Activated CD4-positive, alpha-beta T cell treated with anti-CD3 and anti-CD28 coated beads, Interleukin-2, Interleukin-6, amounts not matched to agents 100 ng/mL and 50 ng/mL, durations not matched to agents 16 hours and 8 hours (primary cell): ENCODE measurements at regions not wholly inside any gene's neighbourhood (a gene's known extent, or its start where the extent isn't known, plus 50 kb on each side); places are given as distances from the start of the nearest gene placed in this dataset.
"Not testable (repeated sequence)": the region's sequence is repeated elsewhere in the genome, so short reads cannot be mapped to it uniquely, and the experiment has no call there.

Experiments used
- DNase-seq: peaks from one replicate; pipeline ENCODE4 v3.0.0-alpha.2; 2020

DNA sequence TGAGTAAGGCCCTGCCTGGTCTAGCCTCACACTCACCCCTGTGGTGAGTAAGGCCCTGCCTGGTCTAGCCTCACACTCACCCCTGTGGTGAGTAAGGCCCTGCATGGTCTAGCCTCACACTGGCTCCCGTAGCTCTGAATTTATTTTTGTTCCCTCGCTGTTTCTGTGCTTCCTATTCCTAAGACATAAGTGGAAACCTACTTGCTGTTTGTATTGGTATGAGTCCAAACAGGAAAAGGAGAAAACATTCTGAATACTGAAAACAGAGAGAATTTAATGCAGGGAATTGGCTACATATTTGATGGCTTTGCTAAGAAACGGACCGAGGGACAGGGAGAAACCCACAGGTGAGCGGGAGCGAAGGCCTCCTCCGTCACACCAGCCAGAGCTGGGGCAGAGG is 267.8 kb downstream of the FOXL1 start:
- DNase-seq = no peak

DNA sequence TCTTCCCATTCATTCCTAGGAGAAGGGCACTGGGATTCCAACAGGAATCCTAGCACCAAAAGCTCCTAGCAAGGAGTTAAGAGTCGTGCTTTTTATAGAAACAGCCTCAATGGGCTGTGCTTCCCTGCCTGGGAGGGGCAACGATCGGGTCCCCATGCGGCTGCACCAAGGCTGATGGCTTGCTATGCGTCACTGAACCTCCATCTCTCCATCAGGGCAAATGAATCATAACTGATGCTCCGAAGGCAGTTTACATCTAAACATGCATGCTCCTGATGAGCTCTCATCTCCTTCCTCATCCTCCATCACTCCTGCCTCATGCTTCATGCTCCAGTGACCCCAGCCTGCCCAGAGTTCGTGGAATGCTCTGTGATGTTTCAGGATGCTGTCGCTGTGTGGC is 270.5 kb downstream of the FOXL1 start:
- DNase-seq = no peak

DNA sequence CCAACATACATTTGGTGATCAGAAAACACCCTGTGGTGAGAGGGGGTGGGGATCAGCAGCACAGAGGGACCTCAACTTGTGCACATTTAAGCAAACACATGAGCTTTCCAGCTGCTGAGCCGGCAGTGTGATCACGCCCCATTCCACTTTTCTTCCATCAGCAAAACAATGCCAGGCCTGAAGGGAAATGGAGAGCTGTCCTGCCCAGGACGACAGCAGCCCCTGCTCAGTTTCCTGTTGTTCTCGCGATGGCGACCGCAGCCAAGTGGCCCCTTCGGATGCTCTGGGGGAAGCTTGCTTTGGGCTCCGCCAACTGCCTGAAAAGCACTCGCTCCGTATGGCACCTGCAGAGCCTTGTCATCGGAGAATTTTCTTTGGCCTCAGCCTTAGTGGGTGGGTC is 272.3 kb downstream of the FOXL1 start:
- no peak for DNase-seq

DNA sequence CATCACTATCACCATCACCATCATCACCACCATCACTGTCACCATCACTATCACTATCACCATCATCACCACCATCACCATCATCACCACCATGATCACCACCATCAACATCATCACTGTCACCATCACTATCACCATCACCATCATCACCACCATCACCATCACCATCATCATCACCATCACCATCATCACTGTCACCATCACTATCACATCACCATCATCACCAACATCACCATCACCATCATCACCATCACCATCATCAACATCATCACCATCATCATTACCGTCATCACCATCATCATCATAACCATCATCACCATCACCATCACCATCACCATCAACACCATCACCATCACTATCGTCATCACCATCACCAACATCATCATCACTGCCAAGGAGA is 273.8 kb downstream of the FOXL1 start:
- DNase-seq = no peak

DNA sequence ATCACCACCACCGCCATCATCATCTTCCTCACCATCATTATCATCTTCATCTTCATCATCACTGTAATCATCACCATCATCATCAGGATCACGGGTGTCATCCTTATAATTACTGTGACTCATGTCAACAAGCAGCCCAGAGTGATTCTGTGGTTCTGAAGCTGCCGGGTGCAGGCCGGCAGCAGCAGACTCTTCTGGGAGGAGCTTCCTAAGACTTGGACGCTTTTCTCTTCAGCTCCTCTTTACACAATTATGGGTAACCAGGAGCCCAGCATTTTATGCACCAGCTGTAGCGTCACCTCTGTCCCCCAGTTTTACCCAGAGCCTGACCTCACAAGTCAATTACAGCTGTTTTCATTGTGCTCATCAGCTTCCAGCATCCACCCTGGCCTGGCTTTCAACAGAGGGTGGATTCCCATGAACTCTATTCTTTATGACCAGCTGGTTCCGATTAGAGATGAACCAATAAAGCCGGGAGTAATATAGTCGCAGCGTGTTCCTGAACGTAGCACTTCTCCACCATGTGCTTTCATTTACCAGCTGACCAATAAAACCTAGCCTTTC is 275.8 kb downstream of the FOXL1 start:
- DNase-seq = no peak

DNA sequence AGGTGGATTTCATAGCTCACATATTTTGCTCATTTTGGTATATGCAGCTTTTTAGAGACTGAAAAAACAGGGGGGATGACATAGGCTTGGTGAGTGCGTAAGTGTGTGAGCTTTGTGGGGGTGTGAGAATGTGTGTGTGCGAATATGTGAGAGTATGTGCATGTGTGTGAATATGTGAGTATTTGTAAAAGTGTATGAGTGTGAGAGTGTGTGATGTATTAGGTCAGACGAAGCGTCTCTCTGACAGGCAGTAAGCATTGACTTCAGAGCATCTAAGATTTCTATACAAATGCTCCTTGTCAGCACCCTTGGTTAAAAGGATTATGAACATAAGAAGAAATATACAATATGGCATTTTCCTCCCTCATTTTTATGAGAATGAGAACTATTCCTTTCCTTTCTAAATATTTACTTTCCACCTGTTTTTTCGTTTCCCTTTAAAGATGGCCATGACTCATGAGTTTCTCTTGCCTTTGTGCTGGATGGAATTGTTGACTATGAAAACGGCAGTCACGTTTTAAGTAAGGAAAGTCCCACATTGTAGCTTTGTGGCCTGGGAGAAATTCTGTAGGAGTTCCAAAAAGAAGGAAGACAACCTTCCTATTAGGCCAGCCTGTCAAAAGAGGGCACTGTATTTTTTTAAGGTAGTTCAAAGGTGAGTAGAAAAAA is 276.4 kb downstream of the FOXL1 start:
- no peak for DNase-seq

DNA sequence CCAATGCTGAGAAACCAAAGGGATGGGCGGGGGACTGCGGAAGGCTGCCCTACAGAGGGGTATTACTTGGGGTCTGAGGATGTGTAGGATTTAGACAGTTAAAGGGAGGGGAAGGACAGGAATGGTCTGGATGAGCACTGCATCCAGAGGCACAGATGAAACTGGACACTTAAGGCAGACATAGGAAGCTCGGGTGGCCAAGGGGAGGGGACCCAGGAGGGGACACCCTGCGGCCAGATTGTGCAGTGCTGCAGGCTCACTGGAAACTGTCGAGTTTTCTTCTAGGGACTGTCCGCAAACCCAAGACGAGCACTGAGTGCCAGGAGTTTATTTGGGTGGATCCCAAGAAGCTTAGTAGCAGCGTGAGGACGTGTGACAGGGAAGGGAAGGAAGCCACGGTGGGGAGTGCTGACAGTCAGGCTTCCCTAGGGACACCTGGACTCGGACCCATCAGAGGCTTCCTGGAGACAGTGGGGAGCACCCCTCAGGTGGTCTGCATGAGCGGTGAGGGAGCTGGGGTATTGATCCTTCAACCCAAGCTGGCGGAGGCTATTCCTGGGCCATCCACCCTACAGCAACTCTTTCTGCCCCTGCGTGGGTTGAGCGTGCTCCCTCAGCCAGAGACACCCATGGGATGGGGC is 278.7 kb downstream of the FOXL1 start:
- no peak for DNase-seq

DNA sequence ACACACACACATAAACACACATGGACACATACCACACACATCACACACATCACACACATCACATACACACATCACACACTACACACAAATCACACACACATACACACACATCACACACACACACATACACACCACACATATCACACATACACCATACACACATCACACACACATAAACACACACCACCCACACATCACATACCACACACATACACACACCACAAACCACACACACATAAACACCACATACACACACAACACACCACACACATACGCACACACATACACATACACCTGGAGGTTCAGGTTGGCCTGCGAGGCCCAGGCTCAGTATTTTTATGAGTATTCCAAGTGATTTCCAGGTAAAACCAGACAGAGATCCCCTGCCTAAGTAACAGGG is 279.5 kb downstream of the FOXL1 start:
- no peak for DNase-seq

DNA sequence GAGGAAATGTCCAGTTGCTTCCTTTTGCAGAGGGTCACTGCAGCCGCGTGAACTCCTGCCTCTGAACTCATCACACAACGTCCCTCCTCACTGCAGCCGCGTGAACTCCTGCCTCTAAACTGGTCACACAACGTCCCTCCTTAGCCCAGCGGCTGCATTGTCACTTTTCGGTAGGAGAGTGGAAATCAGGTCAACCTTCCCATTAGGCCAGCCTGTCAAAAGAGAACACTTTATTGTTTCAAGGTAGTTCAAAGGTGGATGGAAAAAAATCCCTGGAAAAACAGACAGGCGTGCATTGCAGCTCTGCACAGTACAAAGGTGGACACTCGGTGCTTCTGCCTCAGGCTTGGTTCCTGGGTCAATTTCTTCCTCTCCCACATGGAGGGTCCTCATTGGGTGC is 280.2 kb downstream of the FOXL1 start:
- DNase-seq = no peak

DNA sequence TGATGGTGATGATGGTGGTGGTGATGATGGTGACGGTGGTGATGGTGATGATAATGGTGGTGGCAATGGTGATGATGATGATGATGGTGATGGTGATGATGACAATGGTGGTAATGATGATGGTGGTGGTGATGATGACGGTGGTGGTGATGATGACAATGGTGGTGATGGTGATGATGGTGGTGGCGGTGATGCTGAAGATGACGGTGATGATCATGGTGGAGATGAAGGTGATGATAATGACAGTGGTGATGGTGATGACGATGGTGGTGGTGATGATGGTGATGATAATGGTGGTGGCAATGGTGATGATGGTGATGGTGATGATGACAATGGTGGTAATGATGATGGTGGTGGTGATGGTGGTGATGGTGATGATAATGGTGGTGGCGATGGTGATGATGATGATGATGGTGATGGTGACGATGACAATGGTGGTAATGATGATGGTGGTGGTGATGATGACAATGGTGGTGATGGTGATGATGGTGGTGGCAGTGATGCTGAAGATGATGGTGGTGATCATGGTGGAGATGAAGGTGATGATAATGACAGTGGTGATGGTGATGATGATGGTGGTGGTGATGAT is 283.0 kb downstream of the FOXL1 start:
- DNase-seq = not testable (repeated sequence)

DNA sequence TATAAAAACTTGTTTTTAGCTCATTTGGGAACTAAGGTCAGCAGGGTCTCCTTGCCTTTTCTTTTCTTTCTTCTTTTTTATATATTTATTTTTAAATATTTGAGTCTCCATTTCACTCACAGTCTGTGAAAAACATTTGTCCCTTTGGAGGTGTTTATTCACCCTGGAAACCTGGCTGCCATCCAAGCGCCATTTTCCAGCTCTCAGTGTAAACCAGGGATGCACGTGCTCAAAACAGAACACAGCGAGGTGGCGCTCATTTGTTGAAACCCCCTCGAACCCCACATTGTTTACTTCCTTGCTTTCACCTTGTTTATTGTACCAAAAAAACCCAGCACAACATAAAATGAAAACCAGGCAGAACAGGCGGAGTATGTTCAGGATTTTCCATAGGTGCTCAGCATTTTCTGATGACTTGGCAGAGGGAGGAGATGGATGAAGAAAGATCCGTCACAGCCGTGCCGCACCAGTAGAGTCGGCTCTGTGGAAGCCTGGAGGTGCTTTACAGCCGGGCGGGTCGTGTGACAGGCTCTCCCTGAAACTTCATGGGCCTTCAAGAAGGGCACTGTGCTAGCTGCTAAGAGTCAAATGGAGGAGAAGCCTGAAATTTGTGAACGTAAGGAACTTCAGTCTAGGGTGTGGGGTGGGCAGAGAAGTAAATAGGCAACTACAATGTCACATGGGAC is 284.4 kb downstream of the FOXL1 start:
- no peak for DNase-seq

DNA sequence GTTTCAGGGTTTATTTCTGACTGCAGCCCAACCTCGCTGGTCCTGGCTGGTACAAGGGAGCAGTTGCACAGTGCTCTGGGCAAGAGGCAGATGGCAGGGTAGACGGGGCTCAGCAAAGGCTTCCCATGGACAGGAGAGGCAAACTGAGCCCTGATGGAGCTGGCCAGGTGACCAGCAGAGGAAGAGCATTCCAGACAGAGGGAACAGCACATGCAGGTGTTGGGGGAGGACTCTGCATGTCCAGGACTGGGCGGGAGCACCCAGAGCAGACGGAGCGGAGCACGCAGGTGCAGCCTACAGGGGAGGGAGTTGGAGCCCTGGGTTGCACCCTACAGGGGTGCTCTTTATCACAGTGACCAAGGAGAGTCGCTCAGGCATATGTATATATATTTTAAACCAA is 285.3 kb downstream of the FOXL1 start:
- no peak for DNase-seq

DNA sequence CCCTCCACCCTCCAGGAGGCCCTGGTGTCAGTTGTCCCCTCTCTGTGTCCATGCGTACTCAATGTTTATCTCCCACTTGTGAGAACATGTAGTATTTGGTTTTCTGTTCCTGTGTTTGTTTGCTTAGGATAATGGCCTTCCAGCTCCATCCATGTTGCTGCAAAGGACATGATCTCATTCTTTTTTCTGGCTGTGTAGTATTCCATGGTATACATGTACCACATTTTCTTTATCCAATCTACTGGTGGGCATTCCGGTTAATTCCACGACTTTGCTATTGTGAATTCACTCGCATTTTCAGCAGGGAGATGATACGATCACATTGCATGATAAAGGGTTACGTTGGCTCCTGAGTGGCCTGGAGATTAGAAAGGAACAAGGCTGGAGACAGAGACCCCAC is 286.2 kb downstream of the FOXL1 start:
- no peak for DNase-seq

DNA sequence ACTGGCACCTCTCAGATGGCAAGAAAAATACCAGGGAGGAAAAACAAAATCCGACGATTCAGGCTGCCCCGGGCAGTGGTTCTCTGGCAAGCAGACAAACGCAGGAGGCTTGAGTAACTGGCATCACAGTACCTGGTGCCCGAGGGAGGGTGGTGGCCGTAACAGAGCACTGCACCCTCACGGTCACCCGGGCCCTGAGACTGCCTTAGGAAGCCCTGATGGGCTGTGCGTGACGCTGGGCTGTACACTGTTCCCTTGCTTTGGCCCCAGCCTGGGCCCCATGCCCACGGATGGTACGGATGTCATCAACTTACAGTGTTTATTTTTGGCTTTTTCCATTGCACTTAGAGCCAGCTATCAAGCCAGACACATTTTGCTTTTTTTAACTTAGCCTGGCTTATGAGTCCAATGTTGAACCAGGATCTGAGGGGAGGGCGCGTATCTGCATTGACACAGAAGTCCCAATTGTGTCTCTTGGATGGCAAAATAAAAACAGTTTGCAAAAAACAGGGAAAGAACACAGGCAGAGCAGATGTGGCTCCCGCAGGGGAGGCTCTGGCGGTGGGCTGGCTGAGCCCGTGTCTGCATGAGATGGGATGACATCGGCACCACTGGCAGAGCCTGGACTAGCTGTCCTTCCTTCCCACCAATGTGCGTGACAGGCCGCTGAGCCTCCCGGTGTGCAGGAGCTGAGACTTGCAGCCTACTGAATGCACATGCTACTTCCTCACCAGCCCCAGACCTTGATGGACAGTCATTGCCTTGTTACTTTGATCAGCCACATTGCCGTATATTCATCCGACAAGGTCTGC is 287.7 kb downstream of the FOXL1 start:
- DNase-seq = no peak

DNA sequence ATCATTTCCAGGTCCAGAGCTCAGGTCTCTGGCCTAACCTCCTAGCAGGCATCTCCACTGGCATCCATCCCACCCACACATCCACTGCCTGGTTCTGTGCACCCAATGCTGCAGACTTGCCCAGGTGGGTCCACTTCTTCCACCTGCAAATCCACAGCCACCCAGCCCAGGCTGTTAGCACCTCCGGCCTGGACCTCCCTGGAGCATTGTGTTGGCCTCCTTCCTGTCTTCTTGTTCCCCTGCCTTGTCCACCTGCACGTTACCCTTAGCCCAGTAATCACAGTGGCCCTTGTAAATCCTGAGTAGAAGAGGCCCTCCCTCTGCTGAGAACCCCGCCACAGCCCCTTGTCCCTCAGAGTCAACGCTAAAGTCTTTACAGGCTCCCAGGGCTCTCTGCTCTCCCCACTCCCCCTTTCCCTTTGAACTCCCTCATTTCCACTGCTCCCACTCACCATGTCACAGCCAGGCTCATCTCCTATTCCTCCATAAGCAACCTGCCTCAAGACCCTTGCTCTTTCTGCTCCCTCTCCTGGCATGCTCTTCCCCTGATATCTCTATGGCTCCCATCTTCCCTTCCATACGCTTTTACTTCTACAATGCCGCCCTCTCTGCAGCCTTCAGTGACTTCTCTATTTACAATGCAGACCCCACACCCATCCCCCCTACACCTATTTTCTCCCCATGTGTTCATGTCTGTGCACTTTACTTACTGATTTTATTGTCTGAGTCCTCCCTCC is 288.8 kb downstream of the FOXL1 start:
- DNase-seq = no peak

DNA sequence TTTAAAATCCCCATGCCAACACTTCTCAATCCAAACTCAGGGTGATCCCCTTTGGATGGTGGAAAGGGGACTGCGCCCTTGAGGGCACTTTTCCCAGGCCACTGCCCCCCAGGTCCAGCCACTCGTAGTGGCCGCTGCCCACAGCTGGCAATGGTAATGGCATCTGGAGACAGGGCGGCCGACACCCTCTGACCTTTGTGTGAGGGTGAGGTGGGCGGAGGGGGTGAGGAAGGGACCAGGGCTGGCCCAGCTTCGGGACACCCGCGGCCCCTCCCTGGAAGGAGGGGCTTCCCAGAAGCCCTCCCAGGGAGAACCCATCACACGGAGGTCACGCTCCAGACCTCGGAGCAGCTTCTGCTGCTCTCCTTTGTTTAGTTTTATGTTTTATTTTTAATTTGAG is 289.7 kb downstream of the FOXL1 start:
- DNase-seq = no peak

DNA sequence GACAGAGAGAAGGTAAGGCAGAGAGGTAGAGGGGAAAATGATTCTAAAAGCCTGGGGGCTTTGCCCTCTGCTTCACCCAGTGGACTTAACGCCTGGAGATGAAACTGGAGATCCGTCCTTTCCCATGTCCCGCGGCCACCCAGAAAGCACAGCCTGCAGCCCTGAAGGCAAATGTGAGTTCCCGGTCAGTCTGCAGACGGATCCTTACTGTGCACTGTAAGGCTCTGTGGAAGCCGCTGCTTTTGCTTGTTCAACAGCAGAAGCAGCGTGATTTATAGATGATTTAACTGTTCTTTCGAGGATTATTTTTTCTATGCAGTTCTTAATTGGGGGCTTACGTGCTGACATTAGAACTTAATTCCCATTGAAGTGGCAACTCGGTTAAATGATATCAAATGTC is 290.4 kb downstream of the FOXL1 start:
- DNase-seq = no peak

DNA sequence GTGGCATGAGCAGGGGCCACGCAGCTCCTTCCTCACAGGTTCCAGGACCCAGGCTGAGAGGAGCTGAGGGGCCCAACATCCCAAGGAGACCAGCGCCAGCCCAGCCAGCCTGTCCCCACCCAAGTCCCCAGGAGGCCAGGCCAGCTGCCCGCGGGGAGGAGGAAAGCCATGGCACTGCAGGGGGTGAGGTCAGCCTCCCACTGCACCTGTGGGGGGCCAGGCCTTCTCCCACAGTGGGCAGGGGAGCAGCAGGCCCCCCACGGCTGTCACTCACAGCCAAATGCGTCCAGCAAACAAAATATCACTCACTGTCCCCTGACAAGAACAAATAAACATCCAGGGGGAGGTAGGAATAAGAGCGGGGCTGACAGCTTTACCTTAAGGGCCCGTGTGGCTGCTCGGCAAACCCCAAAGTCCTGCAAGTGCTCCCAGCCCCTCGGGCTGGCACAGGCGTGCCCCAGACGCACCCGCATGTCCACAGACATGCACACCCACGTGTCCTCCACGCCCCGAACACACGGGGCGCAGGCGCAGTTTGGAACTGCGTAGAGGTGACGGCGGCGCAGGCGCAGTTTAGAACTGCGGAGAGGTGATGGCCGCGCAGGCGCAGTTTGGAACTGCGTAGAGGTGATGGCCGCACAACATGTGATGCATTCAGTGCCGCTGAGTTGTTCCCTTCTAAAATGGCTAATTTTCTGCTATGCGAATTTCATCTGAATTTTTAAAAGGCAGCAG is 291.1 kb downstream of the FOXL1 start:
- DNase-seq = no peak

DNA sequence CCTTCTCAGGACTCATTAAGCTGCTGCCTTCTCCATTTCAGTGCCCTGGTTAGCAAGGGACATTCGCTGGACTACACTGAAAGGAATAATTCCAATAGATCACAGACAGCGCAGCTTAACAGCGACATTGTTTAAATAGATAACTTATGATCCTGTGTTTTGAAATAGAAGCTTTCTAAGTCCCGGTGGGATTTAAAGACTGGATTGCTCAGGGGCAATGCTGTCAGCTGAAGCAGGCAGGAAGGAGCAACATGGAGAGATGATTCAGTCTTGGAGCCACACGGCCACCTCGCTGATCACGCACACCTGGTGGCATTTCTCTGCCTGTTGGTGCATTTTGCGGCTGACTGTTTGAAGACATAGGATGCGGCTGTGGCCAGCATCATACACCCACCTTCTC is 292.0 kb downstream of the FOXL1 start:
- DNase-seq = no peak

DNA sequence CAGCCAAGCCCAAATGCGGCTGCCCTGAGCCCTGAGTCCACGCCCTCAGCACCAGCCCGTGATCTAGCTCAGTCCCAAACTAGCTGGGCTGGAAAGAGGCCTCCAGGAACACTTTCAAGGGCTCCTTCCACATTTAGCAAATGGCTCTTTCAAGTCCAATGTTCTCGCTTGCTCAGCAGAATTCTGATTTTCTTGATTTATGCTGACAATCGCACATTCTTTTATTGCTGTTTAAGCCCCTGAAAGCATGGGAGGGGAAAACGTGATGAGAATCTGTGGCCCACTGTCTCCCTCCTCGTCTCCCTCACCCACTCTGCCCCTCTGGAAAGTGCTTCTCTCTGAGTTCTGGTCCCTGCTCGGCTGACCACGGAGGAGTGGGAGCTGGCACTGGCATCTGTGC is 293.8 kb downstream of the FOXL1 start:
- DNase-seq = no peak

DNA sequence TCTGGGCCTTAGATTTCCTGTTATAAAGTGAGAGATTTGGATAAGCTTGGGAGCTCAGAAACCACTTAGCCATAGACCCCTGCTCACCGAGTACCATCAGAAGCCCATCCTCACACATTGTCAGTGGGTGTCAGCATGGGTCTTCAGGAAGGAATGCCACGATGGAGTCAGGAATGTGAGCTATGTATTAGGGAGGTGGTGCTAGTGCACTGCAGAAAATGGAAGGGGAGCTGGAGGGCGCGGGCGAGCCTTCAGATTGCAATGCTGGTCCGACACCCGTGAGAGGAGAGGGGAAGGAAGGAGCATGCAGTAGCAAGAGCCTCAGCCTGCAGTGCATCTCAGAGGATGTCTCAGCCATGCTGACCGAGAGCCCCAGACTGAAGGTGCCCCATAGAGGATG is 294.5 kb downstream of the FOXL1 start:
- DNase-seq = no peak
